GM06990 (cell line): ENCODE measurements at regions not wholly inside any gene's neighbourhood (a gene's known extent, or its start where the extent isn't known, plus 50 kb on each side); places are given as distances from the start of the nearest gene placed in this dataset.

Experiments
- DNase-seq: peaks from one replicate; pipeline ENCODE4 v3.0.0-alpha.2; 2011; ENCODE audit not compliant: insufficient read length; ENCODE audit errors: extremely low read depth
- H3K27me3 ChIP-seq: replicated peaks from 2 replicates; pipeline ENCODE4 v1.6.0; 2011; ENCODE audit warnings: low read length; ENCODE audit not compliant: control insufficient read depth, insufficient read depth
- H3K36me3 ChIP-seq: 2 replicates; pipeline ENCODE4 v1.5.1; 2011; ENCODE audit warnings: low read length; ENCODE audit not compliant: control insufficient read depth, insufficient read depth
- H3K4me3 ChIP-seq: replicated peaks from 2 replicates; pipeline ENCODE4 v1.5.1; 2011; ENCODE audit warnings: low read depth, mild to moderate bottlenecking, control low read depth, low read length
- TF ChIP-seq, protein P1 (sequence below): IDR thresholded peaks from 2 replicates; pipeline ENCODE4 v1.5.1; 2011; ENCODE audit warnings: low read length, control low read depth, mild to moderate bottlenecking, inconsistent platforms; ENCODE audit not compliant: insufficient read depth, poor library complexity, severe bottlenecking

DNA sequence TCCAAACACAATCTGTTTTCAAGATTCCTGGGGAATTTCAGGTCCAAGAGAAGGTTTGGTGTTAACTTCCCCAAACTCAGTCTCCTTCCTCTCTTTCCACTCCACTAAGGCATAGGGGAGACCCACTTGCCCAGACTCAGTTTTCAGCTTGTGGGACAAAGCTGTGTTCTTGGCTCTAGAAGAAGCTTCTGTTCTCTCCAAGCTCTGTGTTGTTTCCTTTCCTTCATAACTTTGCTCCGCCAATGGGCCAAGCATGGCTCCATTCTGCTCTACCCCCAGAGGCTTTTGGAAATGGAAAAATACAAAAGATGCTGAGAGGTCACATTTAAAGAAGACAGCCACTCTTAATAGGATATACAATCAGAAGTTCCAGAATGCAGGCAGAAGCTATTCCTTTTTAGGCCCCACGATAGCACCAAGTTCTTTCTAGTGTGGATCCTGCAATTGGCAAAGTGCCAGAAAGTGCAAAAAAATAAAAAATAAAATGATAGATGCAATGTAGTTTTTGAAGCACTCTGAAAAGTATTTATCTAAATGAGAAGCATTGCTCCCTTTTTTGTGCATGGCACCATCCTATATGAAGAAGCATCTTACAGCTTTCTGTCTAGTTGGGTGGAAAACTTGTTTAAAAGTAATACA lies 510.1 kb downstream of the TXNL1 start:
- H3K27me3 ChIP-seq, result no peaks in the 10 kb centered on the region
- H3K36me3 ChIP-seq, result no peaks in the 10 kb centered on the region
- no peak overlapping the region for H3K4me3 ChIP-seq
- no peak for DNase-seq
- TF ChIP-seq, protein P1, sequence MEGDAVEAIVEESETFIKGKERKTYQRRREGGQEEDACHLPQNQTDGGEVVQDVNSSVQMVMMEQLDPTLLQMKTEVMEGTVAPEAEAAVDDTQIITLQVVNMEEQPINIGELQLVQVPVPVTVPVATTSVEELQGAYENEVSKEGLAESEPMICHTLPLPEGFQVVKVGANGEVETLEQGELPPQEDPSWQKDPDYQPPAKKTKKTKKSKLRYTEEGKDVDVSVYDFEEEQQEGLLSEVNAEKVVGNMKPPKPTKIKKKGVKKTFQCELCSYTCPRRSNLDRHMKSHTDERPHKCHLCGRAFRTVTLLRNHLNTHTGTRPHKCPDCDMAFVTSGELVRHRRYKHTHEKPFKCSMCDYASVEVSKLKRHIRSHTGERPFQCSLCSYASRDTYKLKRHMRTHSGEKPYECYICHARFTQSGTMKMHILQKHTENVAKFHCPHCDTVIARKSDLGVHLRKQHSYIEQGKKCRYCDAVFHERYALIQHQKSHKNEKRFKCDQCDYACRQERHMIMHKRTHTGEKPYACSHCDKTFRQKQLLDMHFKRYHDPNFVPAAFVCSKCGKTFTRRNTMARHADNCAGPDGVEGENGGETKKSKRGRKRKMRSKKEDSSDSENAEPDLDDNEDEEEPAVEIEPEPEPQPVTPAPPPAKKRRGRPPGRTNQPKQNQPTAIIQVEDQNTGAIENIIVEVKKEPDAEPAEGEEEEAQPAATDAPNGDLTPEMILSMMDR, result no peak

DNA sequence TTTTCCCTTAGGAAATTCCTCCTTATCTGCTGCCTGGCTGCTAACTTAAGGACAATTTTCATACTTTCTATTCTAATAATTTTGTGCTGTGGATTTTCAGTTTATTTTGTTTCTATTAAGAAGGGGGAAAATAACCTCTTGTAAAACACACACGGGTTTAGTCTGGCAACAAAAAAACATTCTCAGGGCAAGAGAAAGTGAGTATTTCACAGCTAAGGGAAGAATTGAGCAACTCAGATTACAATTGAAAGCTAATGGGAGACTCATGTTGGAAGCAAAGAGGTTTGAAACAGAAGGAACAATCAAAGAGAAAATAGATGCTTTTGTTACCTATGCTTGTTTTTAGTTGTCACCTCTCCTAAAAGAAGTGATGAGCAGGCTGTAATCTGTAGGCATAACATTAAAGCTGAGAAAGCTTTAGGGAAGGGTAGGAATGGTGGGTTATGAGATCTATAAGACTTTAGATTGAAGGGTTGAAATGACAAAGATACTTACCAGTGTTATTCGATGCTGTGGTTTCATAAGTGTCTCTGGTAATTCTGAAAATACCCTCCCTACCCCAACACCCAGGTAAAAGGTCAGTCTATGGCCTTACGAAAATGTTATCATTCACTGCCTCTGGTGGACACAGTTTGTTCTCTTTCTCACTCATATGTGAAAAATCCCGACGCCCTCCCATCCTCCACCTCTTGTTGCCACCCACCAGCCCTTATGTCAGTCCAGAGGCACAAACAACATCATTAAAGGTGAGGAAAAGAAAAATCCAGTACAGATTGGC lies 510.9 kb downstream of the TXNL1 start:
- Histone ChIP-seq H3K4me3 (no peak overlapping the region), H3K27me3 (no peaks in the 10 kb centered on the region), H3K36me3 (no peaks in the 10 kb centered on the region)
- TF ChIP-seq, protein P1, result no peak
- no peak for DNase-seq

DNA sequence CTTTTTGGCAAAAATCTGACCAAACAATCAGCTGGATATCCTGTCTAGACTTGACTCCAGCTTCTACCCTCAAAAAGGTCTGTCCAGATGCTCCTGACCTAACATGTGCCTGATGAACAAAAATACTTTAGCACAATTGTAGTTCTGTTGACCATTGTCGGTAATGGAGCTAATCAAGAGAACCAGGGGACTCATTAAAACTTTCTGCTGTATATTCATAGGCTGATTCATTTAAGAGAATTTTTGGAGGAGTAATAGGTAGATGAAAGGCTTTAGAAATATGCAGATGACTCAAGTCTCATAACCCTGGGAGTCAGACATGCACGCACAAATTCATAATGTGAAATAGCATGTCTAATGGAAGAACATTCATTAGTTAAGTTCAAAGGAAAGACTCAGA lies 514.2 kb downstream of the TXNL1 start:
- no peaks in the 10 kb centered on the region for H3K27me3 ChIP-seq
- no peak overlapping the region for H3K4me3 ChIP-seq
- no peak for DNase-seq
- TF ChIP-seq, protein P1, result no peak
- no peaks in the 10 kb centered on the region for H3K36me3 ChIP-seq

DNA sequence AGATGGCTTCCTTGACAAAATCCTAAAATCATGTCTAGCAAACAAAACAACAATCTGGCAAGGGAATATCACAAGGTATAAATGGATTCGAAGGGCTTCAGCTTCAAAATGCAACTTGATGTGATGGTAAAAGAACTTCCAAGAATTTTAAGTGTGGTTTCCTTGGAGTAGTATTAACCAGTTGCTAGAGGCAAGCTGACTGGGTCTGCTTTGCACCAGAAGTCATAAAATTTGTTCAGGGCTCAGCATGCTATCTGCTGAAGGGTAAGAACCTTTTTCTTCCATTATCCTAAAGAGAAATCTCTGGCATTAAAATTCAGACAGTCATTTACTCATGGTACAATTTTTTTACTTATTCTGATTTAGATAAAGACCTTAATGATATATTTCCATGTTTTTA lies 516.7 kb downstream of the TXNL1 start:
- no peak overlapping the region for H3K4me3 ChIP-seq
- TF ChIP-seq, protein P1, result no peak

DNA sequence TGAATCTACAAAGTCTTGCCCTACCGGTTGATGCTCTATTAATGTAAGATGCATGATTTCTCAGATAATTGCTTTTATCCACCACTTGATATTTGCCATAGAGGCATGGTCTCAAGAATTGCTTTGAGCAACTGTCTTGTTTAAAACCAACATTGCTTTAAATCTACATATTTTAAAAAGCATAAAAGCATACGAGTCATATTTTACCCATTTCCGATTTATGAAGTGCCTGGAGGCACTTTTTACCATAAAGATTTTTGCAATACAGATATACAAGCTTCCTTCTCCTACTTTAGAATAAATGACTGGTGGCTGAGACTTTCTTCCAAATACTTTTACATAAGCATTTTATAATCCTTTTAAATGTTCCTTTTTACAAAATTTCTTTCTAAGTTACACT lies 517.6 kb downstream of the TXNL1 start:
- Histone ChIP-seq H3K27me3 (no peaks in the 10 kb centered on the region), H3K4me3 (no peak overlapping the region), H3K36me3 (no peaks in the 10 kb centered on the region)
- no peak for DNase-seq
- TF ChIP-seq, protein P1, result no peak

More for the DNA sequence above, 516.7 kb downstream of the TXNL1 start:
- DNase-seq, result no peak
- no peaks in the 10 kb centered on the region for H3K36me3 ChIP-seq
- no peaks in the 10 kb centered on the region for H3K27me3 ChIP-seq
